Stimulated activated CD4-positive, alpha-beta T cell treated with anti-CD3 and anti-CD28 coated beads, Interleukin-2, amount 100 ng/mL, for 4 hours (primary cell): ENCODE measurements at regions not wholly inside any gene's neighbourhood (a gene's known extent, or its start where the extent isn't known, plus 50 kb on each side); places are given as distances from the start of the nearest gene placed in this dataset.
A peak's percentile ranks its signal among the peaks of the same experiment; 100 is the strongest.

ENCODE experiments used
- DNase-seq: peaks from one replicate; pipeline ENCODE4 v3.0.0-alpha.2; 2020; ENCODE audit warnings: low read depth

- DNase-seq: no peak
These were observed 119.0 kb downstream of the SUCNR1 start for GRCh38 chr3:151992326-151993041.

GRCh38 chr3:151995091-151995490 lies 121.6 kb downstream of the SUCNR1 start:
- no peak for DNase-seq

GRCh38 chr3:151998744-151999143 lies 125.3 kb downstream of the SUCNR1 start:
- no peak for DNase-seq

GRCh38 chr3:151999936-152000335 lies 126.5 kb downstream of the SUCNR1 start:
- no peak for DNase-seq

- DNase-seq: no peak
These were observed 138.6 kb downstream of the SUCNR1 start for GRCh38 chr3:152011812-152012735.

GRCh38 chr3:152019508-152019907 lies 146.1 kb downstream of the SUCNR1 start:
- DNase-seq: no peak

- peak; percentile 15 for DNase-seq
These were observed 148.6 kb downstream of the SUCNR1 start for GRCh38 chr3:152021951-152022461.

- no peak for DNase-seq
These were observed 152.7 kb downstream of the SUCNR1 start for GRCh38 chr3:152026033-152026556.

- DNase-seq: no peak
These were observed 156.9 kb downstream of the SUCNR1 start for GRCh38 chr3:152030320-152030719.

- no peak for DNase-seq
These were observed 157.9 kb downstream of the SUCNR1 start for GRCh38 chr3:152031321-152031720.

GRCh38 chr3:152037297-152037696 lies 163.9 kb downstream of the SUCNR1 start:
- no peak for DNase-seq

GRCh38 chr3:152037953-152038352 lies 164.5 kb downstream of the SUCNR1 start:
- DNase-seq: no peak

- no peak for DNase-seq
These were observed 165.0 kb downstream of the SUCNR1 start for GRCh38 chr3:152038490-152038889.

- no peak for DNase-seq
These were observed 166.4 kb downstream of the SUCNR1 start for GRCh38 chr3:152039887-152040286.

- no peak for DNase-seq
These were observed 166.9 kb downstream of the SUCNR1 start for GRCh38 chr3:152040319-152040718.

- DNase-seq: no peak
These were observed 170.2 kb downstream of the SUCNR1 start for GRCh38 chr3:152043620-152044019.

- DNase-seq: no peak
These were observed 172.8 kb downstream of the SUCNR1 start for GRCh38 chr3:152046280-152046679.

- DNase-seq: no peak
These were observed 174.0 kb downstream of the SUCNR1 start for GRCh38 chr3:152047465-152047864.

- no peak for DNase-seq
These were observed 175.4 kb downstream of the SUCNR1 start for GRCh38 chr3:152048831-152049230.

GRCh38 chr3:152050903-152051302 lies 177.5 kb downstream of the SUCNR1 start:
- DNase-seq: no peak

GRCh38 chr3:152051501-152052404 lies 178.3 kb downstream of the SUCNR1 start:
- no peak for DNase-seq

GRCh38 chr3:152053866-152054265 lies 180.4 kb downstream of the SUCNR1 start:
- DNase-seq: no peak
